Duodenal mucosa (tissue), 2 donors: ENCODE measurements at regions not wholly inside any gene's neighbourhood (a gene's known extent, or its start where the extent isn't known, plus 50 kb on each side); places are given as distances from the start of the nearest gene placed in this dataset.

Experiments
- H3K27ac ChIP-seq: one replicate; pipeline ENCODE4 v1.7.0; 2013; ENCODE audit warnings: low read depth, low read length
- H3K27me3 ChIP-seq, 2 donors: one replicate each; pipeline ENCODE4 v1.7.0; 2013; ENCODE audit warnings: low read length in 2 of 2, control low read depth in 1 of 2; ENCODE audit not compliant: insufficient read depth in 2 of 2, control insufficient read depth in 1 of 2
- H3K36me3 ChIP-seq, 2 donors: one replicate each; pipeline ENCODE4 v1.7.0; 2013; ENCODE audit warnings: low read length in 2 of 2, control low read depth in 1 of 2; ENCODE audit not compliant: insufficient read depth in 2 of 2, control insufficient read depth in 1 of 2
- H3K4me1 ChIP-seq, 2 donors: one replicate each; pipeline ENCODE4 v1.7.0; 2013; ENCODE audit warnings: low read length in 2 of 2, control low read depth in 1 of 2; ENCODE audit not compliant: insufficient read depth in 2 of 2, control insufficient read depth in 1 of 2
- H3K4me3 ChIP-seq, 2 donors: one replicate each; pipeline ENCODE4 v1.7.0; 2013; ENCODE audit warnings: low read length in 2 of 2, low read depth in 1 of 2
- H3K9ac ChIP-seq, 2 donors: one replicate each; pipeline ENCODE4 v1.7.0; 2013; ENCODE audit warnings: low read length in 2 of 2, low read depth in 1 of 2
- H3K9me3 ChIP-seq, 2 donors: one replicate each; pipeline ENCODE4 v1.7.0; 2013; ENCODE audit warnings: low read length in 2 of 2, control low read depth in 1 of 2; ENCODE audit not compliant: control insufficient read depth in 1 of 2

DNA sequence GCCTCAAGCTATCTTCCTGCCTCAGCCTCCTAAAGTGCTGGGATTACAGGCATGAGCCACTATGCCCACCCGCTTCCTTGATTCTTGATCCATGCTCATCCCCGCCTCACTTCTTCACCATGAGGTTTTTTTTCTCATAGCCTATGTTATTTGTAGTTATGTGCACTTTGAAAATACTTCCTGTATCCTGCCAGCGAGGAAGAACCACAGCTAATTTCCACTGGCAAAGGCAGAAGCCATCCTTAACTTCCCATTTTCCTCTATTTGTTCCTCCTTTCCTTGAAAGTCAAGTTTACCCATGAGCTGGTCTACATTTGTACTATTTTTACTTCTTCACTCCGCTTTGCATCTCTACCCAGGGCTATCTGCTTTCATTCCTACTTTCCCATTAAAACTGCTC lies 189.7 kb upstream of the ZFHX3 start:
- no peaks in the 10 kb centered on the region for H3K36me3 ChIP-seq
- no peak overlapping the region for H3K27ac ChIP-seq
- H3K9ac ChIP-seq: no peak overlapping the region
- no peaks in the 10 kb centered on the region for H3K9me3 ChIP-seq
- H3K27me3 ChIP-seq: peaks cover 4 to 11% of the 10 kb centered on the region in 2 donors
- H3K4me1 ChIP-seq: peaks cover 0 to 12% of the 10 kb centered on the region in 2 donors
- H3K4me3 ChIP-seq: no peak overlapping the region

DNA sequence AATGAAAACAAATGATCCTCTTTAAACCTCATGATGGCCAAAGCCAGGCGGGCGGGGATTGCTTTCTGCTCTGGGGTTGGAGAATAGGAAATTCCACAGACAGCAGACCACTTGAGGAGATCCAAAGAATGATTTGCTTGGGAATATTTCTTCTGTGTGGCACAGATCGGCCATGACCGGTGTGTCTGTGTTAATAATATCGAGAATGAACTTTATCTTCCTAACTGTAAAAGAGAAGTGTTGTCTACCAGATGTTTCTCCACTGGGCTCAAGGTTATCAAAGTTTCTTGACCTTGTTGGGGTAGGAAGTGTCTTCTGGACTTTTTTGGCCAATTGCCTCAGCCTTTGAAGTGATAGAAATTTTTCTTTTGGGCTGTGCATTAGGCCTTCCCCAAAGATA lies 186.6 kb upstream of the ZFHX3 start:
- Histone ChIP-seq H3K4me1 (peaks cover 0 to 15% of the 10 kb centered on the region in 2 donors), H3K36me3 (no peaks in the 10 kb centered on the region), H3K9me3 (no peaks in the 10 kb centered on the region), H3K9ac (no peak overlapping the region), H3K27ac (no peak overlapping the region), H3K27me3 (peaks cover 4 to 11% of the 10 kb centered on the region in 2 donors), H3K4me3 (no peak overlapping the region)

DNA sequence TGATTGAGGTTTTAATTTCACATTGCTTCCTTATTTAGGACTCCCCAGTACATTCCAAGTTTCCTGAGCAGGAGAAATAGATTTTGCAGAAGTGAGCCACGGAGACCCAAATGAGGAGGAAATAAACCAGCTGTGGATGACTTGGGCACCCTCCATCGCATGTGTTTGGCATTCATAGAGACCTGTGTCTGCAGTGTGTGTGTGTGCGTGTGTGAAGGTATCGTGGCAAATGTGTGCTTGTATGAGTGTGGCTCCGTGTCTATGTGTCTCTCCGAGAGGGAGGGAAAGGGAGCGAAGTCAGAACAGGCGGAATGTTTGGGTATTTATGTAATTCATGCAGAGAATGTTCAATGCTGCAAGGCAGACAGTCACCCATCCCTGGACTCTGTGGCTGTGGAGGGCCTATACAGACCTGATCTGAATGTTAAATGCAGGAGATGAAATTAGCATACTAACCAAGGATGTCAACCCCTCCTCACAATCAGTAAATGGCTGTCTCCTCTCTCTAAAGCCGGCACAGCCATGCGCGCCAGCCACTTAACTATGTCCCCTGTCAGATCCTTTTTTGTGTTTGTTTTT lies 186.0 kb upstream of the ZFHX3 start:
- H3K9ac ChIP-seq: no peak overlapping the region
- no peaks in the 10 kb centered on the region for H3K9me3 ChIP-seq
- H3K36me3 ChIP-seq: no peaks in the 10 kb centered on the region
- H3K27me3 ChIP-seq: peaks cover 4 to 11% of the 10 kb centered on the region in 2 donors
- H3K4me1 ChIP-seq: peaks cover 0 to 15% of the 10 kb centered on the region in 2 donors
- no peak overlapping the region for H3K27ac ChIP-seq
- H3K4me3 ChIP-seq: peak overlapping the region in 1 of 2 donors; percentile 28

DNA sequence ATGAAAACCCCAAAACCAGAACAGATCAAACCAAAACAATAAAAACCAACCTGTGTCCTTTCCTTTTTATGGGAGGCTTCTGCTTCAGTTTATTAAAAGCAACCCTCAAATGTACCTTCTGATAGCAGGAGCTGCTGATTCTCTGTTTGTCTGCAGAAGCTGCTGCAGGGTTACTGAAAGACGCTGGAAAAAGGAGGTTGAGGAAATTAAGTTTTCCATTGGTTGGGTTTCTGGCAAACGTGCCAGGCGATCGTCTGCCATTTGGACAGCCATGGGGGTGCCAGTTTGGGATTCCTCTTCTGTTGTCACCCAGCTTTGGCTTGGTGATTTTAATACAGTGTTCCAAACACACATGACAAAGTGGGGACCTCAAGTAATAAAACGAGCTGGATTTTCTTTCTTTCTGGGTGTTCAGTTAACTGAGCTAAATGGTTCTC lies 185.4 kb upstream of the ZFHX3 start:
- no peaks in the 10 kb centered on the region for H3K9me3 ChIP-seq
- peak overlapping the region; percentile 53 to 61 for H3K4me3 ChIP-seq
- no peak overlapping the region for H3K27ac ChIP-seq
- no peaks in the 10 kb centered on the region for H3K36me3 ChIP-seq
- peaks cover 4 to 11% of the 10 kb centered on the region in 2 donors for H3K27me3 ChIP-seq
- no peak overlapping the region for H3K9ac ChIP-seq
- peaks cover 0 to 15% of the 10 kb centered on the region in 2 donors for H3K4me1 ChIP-seq

DNA sequence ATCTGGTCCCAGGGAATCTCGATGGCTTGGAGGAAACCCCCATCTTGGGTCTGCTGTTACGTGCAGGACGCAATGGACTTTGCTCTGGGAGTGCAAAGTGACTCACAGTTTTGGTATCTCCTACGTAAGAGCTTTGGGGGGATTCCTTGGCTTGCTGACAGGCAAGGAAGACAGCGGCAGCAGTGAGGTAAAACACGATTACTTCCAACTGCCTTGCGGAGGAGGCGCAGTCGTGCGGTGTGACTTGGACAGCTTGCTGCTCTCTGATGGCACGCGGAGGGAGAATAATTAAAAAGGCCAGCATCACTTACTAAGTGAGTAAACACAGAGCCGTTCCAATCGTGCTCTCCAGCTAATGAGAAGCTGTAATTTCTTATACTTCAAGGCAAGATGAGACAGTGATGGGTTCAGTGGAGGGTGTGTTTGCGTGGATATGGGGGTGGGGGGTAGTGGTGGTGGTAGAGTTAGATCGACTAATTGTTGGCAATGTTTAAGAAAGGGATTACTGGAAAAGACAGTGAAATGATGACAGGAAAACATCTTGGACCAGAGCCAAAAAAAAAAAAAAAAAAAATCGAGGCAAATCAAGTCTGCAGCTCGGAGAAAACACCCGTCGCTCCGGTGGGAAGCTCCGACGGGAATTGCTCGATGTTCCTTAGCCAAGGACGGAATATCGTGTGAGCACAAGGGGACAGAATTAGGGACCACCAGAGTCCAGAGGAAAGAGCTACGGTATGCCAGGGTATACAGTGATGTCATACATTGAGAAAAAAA lies 184.8 kb upstream of the ZFHX3 start:
- Histone ChIP-seq H3K27ac (no peak overlapping the region), H3K9me3 (no peaks in the 10 kb centered on the region), H3K36me3 (no peaks in the 10 kb centered on the region), H3K27me3 (peaks cover 4 to 11% of the 10 kb centered on the region in 2 donors), H3K4me3 (peak overlapping the region; percentile 53 to 61), H3K9ac (no peak overlapping the region), H3K4me1 (peaks cover 0 to 15% of the 10 kb centered on the region in 2 donors)

DNA sequence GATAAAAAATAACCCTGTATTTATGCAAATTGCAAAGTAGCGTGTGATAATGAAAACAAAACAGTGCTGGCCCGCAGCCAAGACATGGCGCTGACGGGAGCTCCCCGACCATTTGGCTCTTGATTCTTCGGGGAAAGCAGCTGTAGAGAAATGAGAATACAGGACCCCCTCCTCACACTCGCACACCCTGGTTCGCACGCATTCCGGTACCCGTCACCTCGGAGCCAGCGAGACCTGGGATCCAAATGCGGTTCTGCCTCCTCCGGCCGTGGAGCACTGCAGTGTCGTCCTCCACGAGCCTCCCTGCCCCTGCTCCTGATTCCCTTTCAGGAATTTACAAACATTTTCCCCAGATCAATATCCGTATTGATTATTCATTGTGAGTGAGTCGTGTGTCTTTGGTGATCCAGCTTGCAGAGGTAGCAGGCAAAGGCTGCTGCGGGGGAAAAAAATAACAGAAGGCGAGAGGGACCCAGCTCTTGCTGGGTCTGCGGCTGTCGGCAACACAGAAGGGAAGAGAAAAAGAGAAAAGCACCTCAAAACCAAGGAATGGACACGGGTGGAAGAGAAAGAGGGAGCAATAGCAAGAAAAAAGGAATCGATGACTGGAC lies 184.1 kb upstream of the ZFHX3 start:
- Histone ChIP-seq H3K9ac (no peak overlapping the region), H3K4me3 (peak overlapping the region; percentile 53 to 61), H3K27me3 (peaks cover 4 to 11% of the 10 kb centered on the region in 2 donors), H3K4me1 (peaks cover 0 to 15% of the 10 kb centered on the region in 2 donors), H3K27ac (no peak overlapping the region), H3K9me3 (no peaks in the 10 kb centered on the region), H3K36me3 (no peaks in the 10 kb centered on the region)

DNA sequence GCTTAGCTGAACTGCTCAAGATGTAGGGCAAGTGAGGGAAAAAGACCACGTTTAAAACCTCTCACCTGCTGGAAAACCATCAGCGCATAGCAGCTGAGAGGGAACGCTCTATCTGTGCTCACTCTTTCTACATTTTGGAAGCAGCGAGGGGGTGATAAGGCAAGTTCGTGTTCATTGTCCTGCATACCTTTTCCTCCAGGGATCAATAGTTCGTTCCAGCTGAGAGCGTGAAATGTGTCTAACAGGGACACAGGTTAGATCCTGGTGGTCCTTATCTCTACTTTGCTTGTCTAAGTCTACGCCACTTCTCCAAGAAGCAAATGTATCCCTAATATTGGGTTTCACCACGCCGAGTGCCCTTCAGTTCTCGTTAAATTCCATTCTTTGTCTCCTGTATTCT lies 183.5 kb upstream of the ZFHX3 start:
- H3K9me3 ChIP-seq: no peaks in the 10 kb centered on the region
- H3K9ac ChIP-seq: no peak overlapping the region
- H3K4me3 ChIP-seq: no peak overlapping the region
- H3K4me1 ChIP-seq: peaks cover 0 to 15% of the 10 kb centered on the region in 2 donors
- no peaks in the 10 kb centered on the region for H3K36me3 ChIP-seq
- H3K27me3 ChIP-seq: peaks cover 4 to 11% of the 10 kb centered on the region in 2 donors
- no peak overlapping the region for H3K27ac ChIP-seq

DNA sequence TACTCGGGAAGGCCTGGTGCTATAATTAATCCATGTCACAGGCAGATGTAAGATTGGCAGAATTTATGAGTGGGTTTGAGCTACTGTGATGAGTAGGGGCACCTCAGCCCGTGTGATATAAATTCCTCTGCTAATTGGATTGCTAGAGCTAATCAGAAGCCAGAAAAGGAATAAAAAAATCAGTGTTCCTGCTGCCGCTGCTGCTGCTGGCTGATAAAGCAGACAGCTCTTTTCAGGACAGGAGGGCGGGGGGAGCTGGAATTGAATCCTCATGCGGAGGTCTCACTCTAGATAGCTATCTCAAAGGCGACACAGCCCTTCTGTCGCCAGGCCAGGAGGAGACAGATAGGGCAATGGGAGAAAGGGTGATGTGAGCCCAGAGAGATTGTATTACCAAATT lies 182.7 kb upstream of the ZFHX3 start:
- peaks cover 0 to 15% of the 10 kb centered on the region in 2 donors for H3K4me1 ChIP-seq
- H3K4me3 ChIP-seq: no peak overlapping the region
- no peak overlapping the region for H3K27ac ChIP-seq
- peaks cover 4 to 11% of the 10 kb centered on the region in 2 donors for H3K27me3 ChIP-seq
- no peak overlapping the region for H3K9ac ChIP-seq
- no peaks in the 10 kb centered on the region for H3K9me3 ChIP-seq
- H3K36me3 ChIP-seq: no peaks in the 10 kb centered on the region

DNA sequence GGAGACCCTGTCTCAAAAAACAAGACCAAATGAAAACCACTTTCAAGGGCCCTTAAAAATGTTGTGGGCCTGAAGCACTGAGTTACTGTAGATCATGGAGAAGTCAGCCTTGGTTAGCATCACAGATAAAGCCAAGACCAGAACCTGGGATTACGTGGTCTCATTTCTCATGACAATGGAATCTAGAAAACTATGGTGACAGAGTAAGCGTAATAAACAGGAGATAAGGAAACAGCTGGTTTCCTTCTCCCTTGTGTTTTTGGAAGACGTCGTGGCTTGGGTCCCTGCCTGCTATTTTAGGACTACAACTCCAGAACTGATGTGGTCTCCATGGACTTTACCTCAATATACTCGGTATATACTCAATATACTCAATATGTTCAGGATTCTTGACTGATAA lies 180.7 kb upstream of the ZFHX3 start:
- no peak overlapping the region for H3K27ac ChIP-seq
- H3K4me3 ChIP-seq: no peak overlapping the region
- peaks cover 0 to 12% of the 10 kb centered on the region in 2 donors for H3K4me1 ChIP-seq
- H3K36me3 ChIP-seq: no peaks in the 10 kb centered on the region
- H3K9me3 ChIP-seq: no peaks in the 10 kb centered on the region
- H3K27me3 ChIP-seq: peaks cover 0 to 6% of the 10 kb centered on the region in 2 donors
- H3K9ac ChIP-seq: no peak overlapping the region

DNA sequence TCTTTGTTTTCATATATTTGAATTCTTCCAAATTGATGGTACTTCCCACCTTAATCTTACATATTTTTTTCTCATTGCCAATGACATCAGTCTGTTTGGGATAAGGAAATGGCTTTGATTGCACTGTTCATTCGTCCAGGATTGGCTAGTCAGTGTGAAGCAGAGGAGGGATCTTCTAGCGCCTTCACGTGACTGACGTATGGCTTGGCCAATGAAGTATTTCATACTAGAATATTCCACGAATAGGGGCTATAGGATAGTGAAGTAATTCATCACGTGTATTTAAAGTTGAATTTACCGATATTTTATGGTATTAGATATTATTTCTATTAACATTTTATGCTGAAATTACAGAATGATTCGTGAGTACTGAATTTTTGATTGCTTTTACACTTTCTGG lies 178.7 kb upstream of the ZFHX3 start:
- Histone ChIP-seq H3K4me1 (no peaks in the 10 kb centered on the region), H3K4me3 (no peak overlapping the region), H3K36me3 (no peaks in the 10 kb centered on the region), H3K27ac (no peak overlapping the region), H3K27me3 (no peaks in the 10 kb centered on the region), H3K9ac (no peak overlapping the region), H3K9me3 (no peaks in the 10 kb centered on the region)
